HG03432 (cell line): ENCODE measurements at regions not wholly inside any gene's neighbourhood (a gene's known extent, or its start where the extent isn't known, plus 50 kb on each side); places are given as distances from the start of the nearest gene placed in this dataset.
"Not testable (repeated sequence)": the region's sequence is repeated elsewhere in the genome, so short reads cannot be mapped to it uniquely, and the experiment has no call there.

Source experiments
- ATAC-seq: cut with Tn5 transposase; IDR thresholded peaks from one replicate; pipeline ENCODE4 v1.9.1; 2021; ENCODE audit warnings: mild to moderate bottlenecking, moderate library complexity; ENCODE audit not compliant: unreplicated experiment

DNA sequence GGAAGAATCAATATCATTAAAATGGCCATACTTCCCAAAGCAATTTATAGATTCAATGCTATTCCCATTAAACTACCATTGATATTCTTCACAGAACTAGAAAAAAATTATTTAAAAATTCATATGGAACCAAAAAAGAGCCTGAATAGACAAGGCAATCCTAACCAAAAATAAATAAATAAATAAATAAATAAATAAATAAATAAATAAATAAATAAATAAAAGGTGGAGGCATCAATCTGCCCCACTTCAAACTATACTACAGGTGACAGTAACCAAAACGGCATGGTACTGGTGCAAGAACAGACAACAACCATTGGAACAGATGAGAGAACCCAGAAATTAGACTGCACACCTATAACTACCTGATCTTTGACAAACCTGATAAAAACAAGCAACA, 598.5 kb upstream of the GRM3 start:
- ATAC-seq: not testable (repeated sequence)

DNA sequence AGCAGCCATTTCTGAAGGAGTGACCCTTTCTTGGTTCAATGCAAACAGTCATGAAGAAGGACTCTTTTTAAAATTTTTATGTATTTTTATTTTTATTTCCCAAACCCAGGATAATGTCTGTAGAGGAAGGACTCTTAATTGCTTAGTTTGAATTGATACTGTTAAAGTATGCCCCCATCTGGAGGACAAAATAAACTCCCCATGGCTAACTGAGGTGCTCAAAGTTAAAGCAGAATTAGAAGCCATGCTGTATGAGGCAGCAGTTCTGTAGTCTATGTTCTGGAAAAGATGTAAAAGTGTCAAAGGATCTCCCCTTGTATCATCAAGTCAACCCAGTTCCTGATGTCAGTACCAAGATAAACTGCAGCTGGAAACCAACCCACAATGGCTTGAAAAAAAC, 617.9 kb upstream of the GRM3 start:
- ATAC-seq: no peak

- no peak for ATAC-seq
These were observed 630.0 kb upstream of the GRM3 start for GRCh38 chr7:86013662-86014061.

GRCh38 chr7:86012971-86013370, 630.7 kb upstream of the GRM3 start:
- no peak for ATAC-seq

DNA sequence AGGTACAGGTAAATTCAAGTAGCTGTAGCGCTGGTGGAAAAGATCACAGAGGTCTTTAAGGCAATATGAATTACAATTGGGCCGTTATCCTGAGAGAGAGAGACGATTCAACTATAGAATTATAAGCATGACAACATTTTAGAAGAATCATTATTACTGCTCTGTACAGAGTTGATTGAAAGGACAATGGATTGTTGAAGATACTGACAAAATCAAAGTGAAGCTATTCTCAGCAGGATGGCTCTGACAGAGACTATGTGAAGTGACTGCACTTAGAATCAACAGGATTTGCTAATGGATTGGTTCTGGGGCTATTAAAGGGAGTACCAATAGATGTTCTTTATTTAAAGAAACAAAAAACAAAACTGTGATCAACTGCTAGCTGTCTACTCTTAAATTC, 634.8 kb upstream of the GRM3 start:
- ATAC-seq: no peak

DNA sequence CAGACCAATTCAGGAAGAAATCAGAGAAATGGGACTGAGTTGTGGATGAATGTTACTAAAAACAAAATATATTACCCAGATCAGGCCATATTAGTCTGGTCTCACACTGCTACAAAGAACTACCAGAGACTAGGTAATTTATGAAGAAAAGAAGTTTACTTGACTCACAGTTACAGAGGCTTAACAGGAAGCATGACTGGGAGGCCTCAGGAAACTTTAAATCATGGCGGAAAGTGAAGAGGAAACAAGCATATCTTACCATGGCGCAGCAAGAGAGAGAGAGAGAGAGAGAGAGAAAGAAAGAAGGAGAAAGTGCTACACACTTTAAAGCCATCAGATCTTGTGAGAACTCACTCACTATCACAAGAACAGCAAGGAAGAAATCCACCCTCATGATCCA, 636.8 kb upstream of the GRM3 start:
- no peak for ATAC-seq

- ATAC-seq: no peak
These were observed 640.9 kb upstream of the GRM3 start for GRCh38 chr7:86002858-86003257.

- no peak for ATAC-seq
These were observed 646.2 kb upstream of the GRM3 start for GRCh38 chr7:85997515-85997914.

DNA sequence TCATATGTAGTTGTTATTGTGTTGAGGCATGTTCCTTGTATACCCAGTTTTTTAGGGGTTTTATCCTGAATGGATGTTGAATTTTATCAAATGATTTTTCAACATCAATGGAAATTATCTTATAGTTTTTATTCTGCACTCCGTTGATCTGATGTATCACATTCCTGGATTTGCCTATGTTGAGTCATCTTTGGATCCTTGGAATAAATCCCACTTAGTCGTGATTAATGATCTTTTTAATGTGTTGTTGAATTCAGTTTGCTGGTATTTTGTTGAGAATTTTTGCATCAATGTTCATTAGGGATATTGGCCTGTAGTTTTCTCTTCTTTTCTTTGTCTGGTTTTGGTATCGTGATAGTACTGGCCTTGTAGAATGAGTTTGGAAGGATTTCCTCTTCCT, 648.6 kb upstream of the GRM3 start:
- no peak for ATAC-seq

DNA sequence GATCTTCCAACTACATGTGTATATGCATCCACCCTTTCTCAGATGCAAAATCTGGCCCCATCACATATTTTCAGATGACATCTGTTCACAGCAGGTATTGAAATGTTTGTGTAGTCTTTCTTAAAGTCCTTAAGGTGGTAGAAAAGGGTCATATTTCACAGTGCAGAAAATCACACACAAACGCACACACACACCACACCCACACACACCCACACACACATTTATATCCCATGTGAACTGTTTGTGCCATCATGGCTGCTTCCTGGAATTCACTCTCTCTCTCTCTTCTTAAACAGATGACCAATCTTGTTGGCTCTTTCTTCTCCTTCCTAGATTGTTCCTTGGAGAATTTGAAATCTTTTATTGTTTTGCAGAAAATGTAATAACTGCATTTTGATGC, 663.0 kb upstream of the GRM3 start:
- no peak for ATAC-seq

DNA sequence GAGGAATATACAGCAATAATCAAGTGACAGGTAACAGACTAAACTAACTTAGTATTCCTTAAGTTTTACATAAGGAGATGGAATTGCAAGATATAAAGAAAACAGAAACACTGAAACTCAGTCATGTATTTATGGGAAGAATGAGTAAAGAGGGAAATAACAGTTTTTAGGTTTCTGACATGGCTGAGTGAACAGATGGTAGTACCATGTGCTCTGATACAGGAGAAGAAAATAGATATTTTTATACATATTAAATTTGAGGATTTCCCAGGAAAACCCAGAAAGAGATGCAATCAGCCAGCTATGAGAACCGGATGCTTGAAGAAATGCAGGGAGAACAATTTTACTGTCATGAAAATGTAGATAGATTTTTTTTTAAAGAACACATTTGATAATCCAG, 669.5 kb upstream of the GRM3 start:
- no peak for ATAC-seq

- ATAC-seq: no peak
These were observed 671.1 kb upstream of the GRM3 start for GRCh38 chr7:85972504-85973141.

GRCh38 chr7:85954961-85955360, 688.7 kb upstream of the GRM3 start:
- no peak for ATAC-seq

DNA sequence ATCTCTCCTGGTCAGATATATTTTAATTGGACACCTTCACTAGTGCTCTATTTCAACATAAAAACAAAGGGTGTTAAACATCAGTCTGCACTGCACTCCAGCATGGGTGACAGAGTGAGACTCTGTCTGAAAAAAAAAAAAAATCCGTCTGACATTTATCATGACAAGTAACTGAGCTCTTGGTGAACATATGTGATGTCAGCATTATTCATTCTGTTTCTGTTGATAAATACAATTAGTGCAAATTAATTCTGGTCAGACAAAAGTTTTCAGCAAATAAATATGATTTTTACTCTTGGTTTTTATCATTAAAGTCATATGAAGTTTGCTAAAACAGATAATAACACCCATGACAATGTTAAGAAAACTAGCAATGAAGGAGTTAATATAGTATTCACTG, 692.8 kb upstream of the GRM3 start:
- ATAC-seq: no peak

GRCh38 chr7:85950418-85950817, 693.3 kb upstream of the GRM3 start:
- ATAC-seq: no peak

GRCh38 chr7:85947767-85948166, 695.9 kb upstream of the GRM3 start:
- ATAC-seq: no peak

GRCh38 chr7:85940798-85941197, 702.9 kb upstream of the GRM3 start:
- ATAC-seq: no peak

GRCh38 chr7:85931919-85932318, 711.8 kb upstream of the GRM3 start:
- ATAC-seq: no peak

DNA sequence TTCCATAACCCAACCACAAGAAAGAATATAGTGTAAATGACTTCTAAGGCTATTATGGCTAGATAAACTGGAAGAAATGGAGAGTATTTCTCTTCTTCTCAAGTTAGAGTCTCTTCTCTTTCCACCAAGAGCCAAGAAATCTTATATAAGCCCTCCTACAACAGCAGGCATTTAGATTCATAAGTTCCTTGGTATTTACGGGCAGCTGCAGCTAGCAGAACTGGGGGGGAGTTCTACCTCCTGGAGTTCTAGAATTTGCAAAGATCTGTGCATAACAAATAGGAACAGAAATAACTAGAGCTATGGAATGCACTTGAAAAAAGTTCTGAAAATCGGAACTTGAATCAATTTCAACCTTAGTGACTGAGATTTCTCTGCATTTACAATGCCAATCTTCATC, 715.2 kb upstream of the GRM3 start:
- ATAC-seq: no peak

DNA sequence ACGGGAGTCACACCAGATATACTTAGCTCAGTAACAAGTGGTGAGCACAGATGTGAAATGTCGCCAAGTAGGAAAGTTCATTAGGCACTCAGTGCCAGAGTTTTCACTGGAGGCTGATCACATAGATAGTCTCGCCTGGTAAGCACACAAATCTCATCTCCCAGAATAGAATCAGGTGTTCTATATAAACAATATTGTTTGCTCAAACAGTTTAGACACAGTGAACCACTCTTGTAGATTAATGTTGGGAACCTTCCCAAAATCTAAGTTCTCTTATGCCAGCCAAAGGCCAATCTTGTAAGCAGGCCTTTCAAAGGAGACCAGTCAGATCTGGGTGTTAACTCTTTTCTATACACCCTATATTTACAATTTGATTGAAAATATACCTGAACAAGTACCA, 716.5 kb upstream of the GRM3 start:
- ATAC-seq: no peak

GRCh38 chr7:85924062-85924461, 719.6 kb upstream of the GRM3 start:
- ATAC-seq: no peak

GRCh38 chr7:85916016-85916415, 727.7 kb upstream of the GRM3 start:
- ATAC-seq: no peak

- ATAC-seq: no peak
These were observed 727.6 kb upstream of the SEMA3D start for GRCh38 chr7:85914437-85914836.

GRCh38 chr7:85908051-85908450, 721.2 kb upstream of the SEMA3D start:
- ATAC-seq: no peak
